GM19397 (cell line): ENCODE measurements at regions not wholly inside any gene's neighbourhood (a gene's known extent, or its start where the extent isn't known, plus 50 kb on each side); places are given as distances from the start of the nearest gene placed in this dataset.

Experiments used
- ATAC-seq: cut with Tn5 transposase; IDR thresholded peaks from one replicate; pipeline ENCODE4 v1.9.1; 2021; ENCODE audit warnings: mild to moderate bottlenecking, moderate library complexity; ENCODE audit not compliant: unreplicated experiment

- ATAC-seq = no peak
Measured at GRCh38 chr14:97180304-97181200, 383.4 kb downstream of the VRK1 start.

- no peak for ATAC-seq
Measured at GRCh38 chr14:97185186-97185585, 388.0 kb downstream of the VRK1 start.

GRCh38 chr14:97187916-97188315 is 390.7 kb downstream of the VRK1 start:
- ATAC-seq = no peak

GRCh38 chr14:97196336-97196735 is 399.2 kb downstream of the VRK1 start:
- ATAC-seq = no peak

GRCh38 chr14:97198813-97199212 is 401.6 kb downstream of the VRK1 start:
- no peak for ATAC-seq

- no peak for ATAC-seq
Measured at GRCh38 chr14:97200245-97200644, 403.1 kb downstream of the VRK1 start.

- ATAC-seq = no peak
Measured at GRCh38 chr14:97206916-97207315, 409.7 kb downstream of the VRK1 start.

- no peak for ATAC-seq
Measured at GRCh38 chr14:97210202-97210601, 413.0 kb downstream of the VRK1 start.

GRCh38 chr14:97212399-97212798 is 415.2 kb downstream of the VRK1 start:
- ATAC-seq = no peak

GRCh38 chr14:97213720-97214119 is 416.5 kb downstream of the VRK1 start:
- no peak for ATAC-seq

GRCh38 chr14:97215263-97215969 is 418.2 kb downstream of the VRK1 start:
- ATAC-seq = no peak

GRCh38 chr14:97217111-97217885 is 420.1 kb downstream of the VRK1 start:
- ATAC-seq = no peak

GRCh38 chr14:97218274-97218673 is 421.1 kb downstream of the VRK1 start:
- no peak for ATAC-seq

- no peak for ATAC-seq
Measured at GRCh38 chr14:97218691-97219430, 421.7 kb downstream of the VRK1 start.

- no peak for ATAC-seq
Measured at GRCh38 chr14:97219431-97220017, 422.3 kb downstream of the VRK1 start.

GRCh38 chr14:97221572-97222285 is 424.5 kb downstream of the VRK1 start:
- ATAC-seq = no peak

GRCh38 chr14:97224016-97224415 is 426.8 kb downstream of the VRK1 start:
- no peak for ATAC-seq

GRCh38 chr14:97230051-97230450 is 432.9 kb downstream of the VRK1 start:
- no peak for ATAC-seq

GRCh38 chr14:97233319-97233985 is 436.3 kb downstream of the VRK1 start:
- no peak for ATAC-seq
